GM23338 (cell line): ENCODE measurements at regions not wholly inside any gene's neighbourhood (a gene's known extent, or its start where the extent isn't known, plus 50 kb on each side); places are given as distances from the start of the nearest gene placed in this dataset.
"Not testable (repeated sequence)": the region's sequence is repeated elsewhere in the genome, so short reads cannot be mapped to it uniquely, and the experiment has no call there.

ENCODE experiments used
- ATAC-seq: fragments of 200-7000 bp; cut with Tn5 transposase; 3 replicates; pipeline ENCODE4 v1.9.1; 2020
- DNase-seq: peaks from one replicate; pipeline ENCODE4 v3.0.0-alpha.2; 2015; ENCODE audit warnings: low spot score
- H2AFZ ChIP-seq: fragments of 200-600 bp; sonication (generic); 2 replicates; pipeline ENCODE4 v1.8.0; 2016; ENCODE audit warnings: antibody characterized with exemption, mild to moderate bottlenecking, moderate library complexity
- H3F3A ChIP-seq: fragments of 200-600 bp; sonication (generic); replicated peaks from 2 replicates; pipeline ENCODE4 v1.8.0; 2017; ENCODE audit warnings: antibody characterized with exemption, mixed run types, low read depth
- H3K27ac ChIP-seq: fragments of 200-600 bp; sonication (generic); 2 replicates; pipeline ENCODE4 v1.6.1; 2016; ENCODE audit warnings: low read depth
- H3K27me3 ChIP-seq: fragments of 200-600 bp; sonication (generic); 2 replicates; pipeline ENCODE4 v1.8.0; 2016; ENCODE audit warnings: mild to moderate bottlenecking, mixed run types, moderate library complexity; ENCODE audit not compliant: insufficient read depth
- H3K36me3 ChIP-seq: fragments of 200-600 bp; sonication (generic); 2 replicates; pipeline ENCODE4 v1.8.0; 2016; ENCODE audit warnings: mild to moderate bottlenecking; ENCODE audit not compliant: insufficient read depth
- H3K4me1 ChIP-seq: fragments of 200-600 bp; sonication (generic); 2 replicates; pipeline ENCODE4 v1.8.0; 2016; ENCODE audit warnings: mild to moderate bottlenecking, moderate library complexity; ENCODE audit not compliant: insufficient read depth
- H3K4me2 ChIP-seq: fragments of 200-600 bp; sonication (generic); 2 replicates; pipeline ENCODE4 v1.7.1; 2017; ENCODE audit warnings: mixed run types
- H3K4me3 ChIP-seq: fragments of 200-600 bp; sonication (generic); 2 replicates; pipeline ENCODE4 v1.6.1; 2016; ENCODE audit warnings: mixed run types
- H3K79me2 ChIP-seq: fragments of 200-600 bp; sonication (generic); replicated peaks from 2 replicates; pipeline ENCODE4 v1.8.0; 2017; ENCODE audit warnings: mild to moderate bottlenecking; ENCODE audit not compliant: insufficient read depth
- H3K9me2 ChIP-seq: fragments of 200-600 bp; sonication (generic); 2 replicates; pipeline ENCODE4 v1.8.0; 2017; ENCODE audit not compliant: insufficient read depth
- H4K20me1 ChIP-seq: fragments of 200-600 bp; sonication (generic); replicated peaks from 2 replicates; pipeline ENCODE4 v1.8.0; 2017; ENCODE audit warnings: mild to moderate bottlenecking; ENCODE audit not compliant: insufficient read depth
- H3K27ac Mint-ChIP-seq: 2 replicates; pipeline ENCODE4 v1.8.0; 2020; ENCODE audit warnings: inconsistent platforms, mild to moderate bottlenecking, moderate library complexity, mixed read lengths
- H3K27me3 Mint-ChIP-seq: 3 replicates; pipeline ENCODE4 v1.8.0; 2022; ENCODE audit warnings: low read depth, mild to moderate bottlenecking, moderate library complexity, mixed read lengths, inconsistent platforms; ENCODE audit not compliant: insufficient read depth, poor library complexity
- H3K36me3 Mint-ChIP-seq: 3 replicates; pipeline ENCODE4 v1.8.0; 2021; ENCODE audit warnings: low read depth, mild to moderate bottlenecking, inconsistent platforms, moderate library complexity, mixed read lengths
- H3K4me1 Mint-ChIP-seq: 3 replicates; pipeline ENCODE4 v1.8.0; 2020; ENCODE audit warnings: mild to moderate bottlenecking, inconsistent platforms, mixed read lengths
- H3K4me3 Mint-ChIP-seq: 3 replicates; pipeline ENCODE4 v1.8.0; 2021; ENCODE audit warnings: moderate library complexity, mild to moderate bottlenecking, inconsistent platforms, mixed read lengths
- H3K9me3 Mint-ChIP-seq: 3 replicates; pipeline ENCODE4 v1.8.0; 2020; ENCODE audit warnings: moderate library complexity, mild to moderate bottlenecking, inconsistent platforms, mixed read lengths
- CREB1 ChIP-seq: fragments of 250-450 bp; sonication (Bioruptor Pico); IDR thresholded peaks from 2 replicates; pipeline ENCODE4 v1.5.0; 2020; ENCODE audit warnings: low read depth, mild to moderate bottlenecking, moderate library complexity
- CTCF ChIP-seq, 2 experiments: fragments of 200-600 bp in 1 of 2; sonication (generic) in 1 of 2; conservative IDR thresholded peaks; 2 replicates each; pipeline versions ENCODE4 v1.5.1 to v1.6.1; 2016 to 2017; ENCODE audit warnings: antibody characterized with exemption in 2 of 2, low read depth in 2 of 2, mild to moderate bottlenecking in 2 of 2, moderate library complexity in 1 of 2
- EZH2 ChIP-seq: fragments of 200-600 bp; sonication (generic); IDR thresholded peaks from one replicate; pipeline ENCODE4 v1.8.0; 2017; ENCODE audit warnings: antibody characterized with exemption, mild to moderate bottlenecking, low read depth; ENCODE audit not compliant: unreplicated experiment
- EZH2phosphoT487 ChIP-seq: fragments of 200-600 bp; sonication (generic); IDR thresholded peaks from one replicate; pipeline ENCODE4 v1.8.1; 2018; ENCODE audit warnings: antibody characterized with exemption; ENCODE audit not compliant: unreplicated experiment
- NANOG ChIP-seq: IDR thresholded peaks from 2 replicates; pipeline ENCODE4 v1.6.1; 2016; ENCODE audit warnings: antibody characterized with exemption, borderline replicate concordance
- POLR2AphosphoS5 ChIP-seq: IDR thresholded peaks from 2 replicates; pipeline ENCODE4 v1.6.1; 2016; ENCODE audit warnings: antibody characterized with exemption, low read depth
- REST ChIP-seq: IDR thresholded peaks from one replicate; pipeline ENCODE4 v1.6.1; 2018; ENCODE audit warnings: antibody characterized with exemption; ENCODE audit not compliant: unreplicated experiment
- ZNF114 ChIP-seq: fragments of 250-450 bp; sonication (Bioruptor Pico); IDR thresholded peaks from 2 replicates; pipeline ENCODE4 v1.5.0; 2020; ENCODE audit warnings: mild to moderate bottlenecking, moderate library complexity
- ZNF331 ChIP-seq: fragments of 250-450 bp; sonication (Bioruptor Pico); IDR thresholded peaks from 2 replicates; pipeline ENCODE4 v1.5.0; 2020; ENCODE audit warnings: low read depth, mild to moderate bottlenecking, moderate library complexity

GRCh38 chr21:18743531-18743930, 339.9 kb upstream of the TMPRSS15 start:
- Mint-ChIP-seq H3K4me3 (no peak overlapping the region), H3K36me3 (no peaks in the 10 kb centered on the region), H3K27ac (no peak overlapping the region), H3K9me3 (no peaks in the 10 kb centered on the region), H3K27me3 (no peaks in the 10 kb centered on the region), H3K4me1 (peaks cover 10% of the 10 kb centered on the region)
- Histone ChIP-seq H2AFZ (no peak overlapping the region), H3K9me2 (no peaks in the 10 kb centered on the region), H3F3A (no peaks in the 10 kb centered on the region), H3K79me2 (no peaks in the 10 kb centered on the region), H4K20me1 (no peaks in the 10 kb centered on the region), H3K27me3 (no peaks in the 10 kb centered on the region), H3K4me2 (no peak overlapping the region), H3K4me3 (no peak overlapping the region), H3K36me3 (no peaks in the 10 kb centered on the region), H3K4me1 (peaks cover 8% of the 10 kb centered on the region; the same call in 1 of the 2 replicates), H3K27ac (no peak overlapping the region)
- no peak for DNase-seq
- no peak for ATAC-seq
- TF ChIP-seq ZNF331 (CRISPR knock-in tag) (no peak), CTCF (conservative IDR thresholded peaks at IDR 0.05; ENCODE audit: low read depth in 2 of 2) (no peak), NANOG (no peak)

- Mint-ChIP-seq H3K36me3 (peaks cover 4% of the 10 kb centered on the region; the same call in 2 of the 3 replicates), H3K4me1 (peaks cover 10% of the 10 kb centered on the region), H3K4me3 (no peak overlapping the region), H3K9me3 (no peaks in the 10 kb centered on the region; the same call in 2 of the 3 replicates), H3K27me3 (no peaks in the 10 kb centered on the region), H3K27ac (no peak overlapping the region)
- no peaks in the 10 kb centered on the region for H3K9me2 ChIP-seq
- DNase-seq (peak; percentile 28), ATAC-seq (peak; percentile 45; the same call in 2 of the 3 replicates)
- no peak overlapping the region for H2AFZ ChIP-seq
- no peaks in the 10 kb centered on the region for H3K36me3 ChIP-seq
- H3K27ac ChIP-seq, result no peak overlapping the region
- H3F3A ChIP-seq, result no peaks in the 10 kb centered on the region
- 0 out of 2 replicates have a peak overlapping the region, but pooled peaks have one; percentile 16 for H3K4me2 ChIP-seq
- H3K27me3 ChIP-seq, result no peaks in the 10 kb centered on the region
- no peaks in the 10 kb centered on the region for H3K79me2 ChIP-seq
- TF ChIP-seq NANOG (peak; percentile 31; the same call in 1 of the 2 replicates), CTCF (conservative IDR thresholded peaks at IDR 0.05; ENCODE audit: low read depth in 2 of 2) (no peak), EZH2phosphoT487 (no peak), REST (no peak), ZNF114 (CRISPR knock-in tag) (no peak), EZH2 (no peak), POLR2AphosphoS5 (no peak), CREB1 (CRISPR knock-in tag) (no peak), ZNF331 (CRISPR knock-in tag) (no peak)
- H3K4me3 ChIP-seq, result no peak overlapping the region
- peaks cover 8% of the 10 kb centered on the region; the same call in 1 of the 2 replicates for H3K4me1 ChIP-seq
- H4K20me1 ChIP-seq, result no peaks in the 10 kb centered on the region
These were observed 341.3 kb upstream of the TMPRSS15 start for GRCh38 chr21:18744840-18745239.

- ATAC-seq, H3K4me2 ChIP-seq, H3K27me3 Mint-ChIP-seq, H3K4me3 Mint-ChIP-seq, H3K27ac Mint-ChIP-seq, H3K36me3 Mint-ChIP-seq, H3K27ac ChIP-seq, H3K9me3 Mint-ChIP-seq, H3K4me1 ChIP-seq, DNase-seq, H3K27me3 ChIP-seq, H3K36me3 ChIP-seq, H3K79me2 ChIP-seq, H4K20me1 ChIP-seq, H2AFZ ChIP-seq, H3F3A ChIP-seq, H3K4me1 Mint-ChIP-seq, H3K9me2 ChIP-seq, H3K4me3 ChIP-seq: not testable (repeated sequence)
These were observed 349.3 kb upstream of the TMPRSS15 start for GRCh38 chr21:18752894-18753293.
